ENCODE measurements at regions not wholly inside any gene's neighbourhood (a gene's known extent, or its start where the extent isn't known, plus 50 kb on each side); places are given as distances from the start of the nearest gene placed in this dataset.

DNA sequence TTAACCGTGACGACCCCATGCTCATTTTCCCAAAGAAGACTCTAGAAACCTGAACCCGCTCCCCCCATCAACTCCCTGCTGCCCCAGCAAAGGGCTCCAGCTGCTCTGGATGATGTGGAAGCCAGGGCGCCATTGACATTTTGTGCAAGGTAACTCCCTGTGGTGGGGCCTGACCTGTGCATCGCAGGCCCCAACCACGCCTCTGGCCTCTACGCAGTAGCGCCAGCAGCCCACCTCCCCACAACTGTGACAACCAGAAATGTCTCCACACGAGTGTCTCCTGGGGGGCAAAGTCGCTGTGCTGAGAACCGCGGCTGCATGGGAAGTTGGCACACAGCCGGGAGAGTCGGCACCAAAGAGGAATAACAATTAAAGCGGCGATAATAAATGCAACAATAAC, 86.9 kb upstream of the PRR5 start:
- DNase-seq (ENCODE audit: low read depth in 3 of 3) = no peak

DNA sequence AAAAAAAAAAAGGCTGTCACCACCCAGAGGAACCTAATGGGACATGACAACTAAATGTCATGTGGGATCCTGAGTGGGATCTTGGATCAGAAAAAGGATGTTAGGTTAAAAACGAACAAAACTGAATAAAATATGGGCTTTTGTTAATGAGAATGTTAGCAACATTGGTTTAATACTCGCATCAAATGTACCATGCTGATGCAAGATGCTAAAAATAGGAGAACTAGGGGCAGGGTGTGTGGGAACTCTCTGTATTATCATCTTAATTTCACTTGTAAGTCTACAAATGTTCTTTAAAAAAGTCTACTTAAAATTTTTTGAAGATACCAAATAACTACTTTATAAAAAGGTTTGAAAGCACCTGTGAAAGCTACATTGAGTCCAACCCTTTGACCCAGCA, 88.8 kb upstream of the PRR5 start:
- DNase-seq (ENCODE audit: low read depth in 3 of 3) = no peak

DNA sequence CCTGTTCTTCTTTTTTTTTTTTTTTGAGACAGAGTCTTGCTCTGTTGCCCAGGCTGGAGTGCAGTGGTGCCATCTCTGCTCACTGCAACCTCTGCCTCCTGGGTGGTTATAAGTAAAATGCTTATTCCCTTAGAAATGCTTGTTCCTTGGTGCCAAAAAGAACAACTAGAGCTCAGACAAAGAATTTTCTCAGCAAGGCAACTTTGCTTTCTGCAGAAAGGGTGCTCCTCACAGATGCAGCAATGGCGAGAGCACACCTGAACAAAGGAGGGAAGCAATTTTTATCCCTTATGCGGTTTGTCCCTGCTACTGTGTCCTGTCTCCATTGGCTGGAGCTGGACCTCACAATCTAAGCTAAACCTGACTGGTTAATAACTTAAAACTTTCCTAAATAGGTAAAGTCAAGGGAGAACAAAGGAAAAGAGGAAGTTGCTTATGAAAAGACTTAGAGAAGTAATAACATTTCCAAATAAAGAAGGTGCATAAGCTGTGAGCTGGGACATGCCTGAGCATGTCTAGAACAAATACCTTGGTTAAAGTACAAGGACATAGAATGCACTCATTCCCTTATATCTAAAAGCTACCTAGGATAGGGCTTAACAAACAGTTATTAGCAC, 90.0 kb upstream of the PRR5 start:
- DNase-seq (ENCODE audit: low read depth in 3 of 3) = no peak

DNA sequence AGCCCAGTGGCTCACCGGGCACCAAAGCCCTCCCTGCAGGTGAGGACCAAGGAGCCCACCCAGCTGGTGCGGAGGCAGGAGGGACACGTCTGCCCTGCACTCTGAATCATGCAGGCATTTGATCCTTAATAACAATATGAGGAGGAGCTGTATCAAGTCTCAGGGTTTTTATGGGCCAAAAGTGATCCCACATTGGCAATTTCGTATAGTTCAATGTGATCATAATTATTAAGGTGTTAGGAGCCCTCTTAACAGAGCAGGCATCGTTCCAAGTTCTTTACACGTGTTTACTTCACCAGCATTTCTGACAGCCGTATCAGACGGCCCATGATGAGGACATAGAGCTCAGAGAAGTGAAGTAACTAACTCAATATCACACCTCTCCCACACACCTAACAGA, 91.9 kb upstream of the PRR5 start:
- DNase-seq (ENCODE audit: low read depth in 3 of 3) = no peak

DNA sequence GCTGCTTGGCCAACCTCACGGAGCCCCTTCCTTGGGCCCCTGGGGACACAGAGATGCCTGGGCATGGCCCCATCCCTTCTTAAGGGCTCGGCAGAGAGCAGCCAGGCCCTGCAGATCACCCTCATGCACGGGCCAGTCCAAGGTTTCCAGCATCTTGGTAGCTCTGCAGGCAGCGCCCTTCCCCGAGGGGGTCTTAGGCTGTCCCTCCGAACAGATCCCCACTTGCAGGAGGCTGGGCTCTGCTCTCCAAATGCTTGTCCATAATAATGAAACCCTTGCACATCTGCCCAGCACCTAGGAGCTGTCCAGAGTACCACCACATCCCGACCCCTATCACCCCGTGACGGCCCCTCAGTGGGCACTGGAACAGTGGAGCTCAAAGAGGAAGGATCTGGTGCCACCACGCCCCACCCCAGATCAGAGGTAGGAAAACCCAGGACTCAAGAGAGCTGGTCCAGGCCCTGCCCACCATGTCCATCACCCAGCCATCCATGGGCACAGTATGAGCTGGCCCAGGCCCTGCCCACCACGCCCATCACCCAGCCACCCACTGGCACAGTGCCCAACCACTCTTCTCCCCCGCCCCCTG, 92.5 kb upstream of the PRR5 start:
- no peak for DNase-seq (ENCODE audit: low read depth in 3 of 3)

DNA sequence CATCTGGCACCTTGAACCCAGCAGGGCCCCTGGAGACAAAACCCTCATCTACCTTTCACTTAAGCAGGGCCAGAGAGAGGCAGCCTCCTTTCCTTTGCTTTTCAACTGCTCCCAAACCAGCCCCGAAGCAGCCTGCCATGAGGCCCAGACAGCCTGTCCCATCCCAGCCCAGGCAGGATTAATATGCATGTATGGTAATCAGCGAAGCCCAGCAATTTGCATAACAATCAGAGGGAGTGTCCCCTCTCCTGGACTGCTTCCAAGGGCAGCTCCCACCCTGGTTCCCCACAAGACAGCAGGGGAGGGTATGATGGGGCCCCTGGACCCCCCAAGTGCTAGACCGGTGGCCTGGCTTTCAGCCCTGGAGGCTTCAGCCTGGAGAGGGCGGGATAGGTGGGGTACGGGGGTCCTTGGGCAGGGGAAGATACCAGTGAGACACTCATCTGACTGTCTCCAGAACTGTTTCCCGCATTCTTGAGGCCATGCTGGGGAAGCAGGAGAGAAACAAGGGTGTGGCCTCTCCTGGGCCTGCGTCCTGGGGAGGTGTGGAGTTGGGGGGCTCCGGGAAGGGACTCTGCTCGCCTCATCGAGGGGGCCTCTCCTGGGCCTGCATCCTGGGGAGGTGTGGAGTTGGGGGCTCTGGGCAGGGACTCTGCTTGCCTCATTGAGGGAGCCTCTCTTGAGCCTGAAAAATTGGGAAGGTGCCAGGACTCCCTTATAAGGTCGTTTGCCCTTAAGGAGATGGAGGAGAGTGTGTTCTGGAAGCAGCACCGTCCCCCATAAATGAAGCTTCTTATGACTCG, 93.2 kb upstream of the PRR5 start:
- DNase-seq (ENCODE audit: low read depth in 3 of 3) = no peak

DNA sequence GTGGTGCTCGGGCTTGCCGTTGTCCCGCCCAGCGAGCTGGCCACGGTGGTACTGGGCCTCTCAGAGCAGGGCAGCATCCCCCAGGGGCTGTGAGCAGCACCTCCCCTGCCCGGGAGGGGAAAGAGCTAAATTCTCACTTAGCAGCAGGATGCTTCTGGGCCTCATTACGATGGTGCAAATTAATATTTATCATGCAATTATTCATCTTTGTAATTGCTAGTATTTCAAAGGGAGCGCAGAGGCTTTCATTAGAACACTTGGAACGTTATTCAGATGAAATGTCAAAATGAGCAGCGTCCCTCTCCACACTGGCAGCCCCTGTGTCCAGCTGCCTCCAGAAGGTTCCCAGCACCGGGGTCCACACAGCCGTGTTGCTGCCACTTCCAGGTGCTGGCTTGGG, 95.9 kb upstream of the PRR5 start:
- DNase-seq (ENCODE audit: low read depth in 3 of 3) = no peak

DNA sequence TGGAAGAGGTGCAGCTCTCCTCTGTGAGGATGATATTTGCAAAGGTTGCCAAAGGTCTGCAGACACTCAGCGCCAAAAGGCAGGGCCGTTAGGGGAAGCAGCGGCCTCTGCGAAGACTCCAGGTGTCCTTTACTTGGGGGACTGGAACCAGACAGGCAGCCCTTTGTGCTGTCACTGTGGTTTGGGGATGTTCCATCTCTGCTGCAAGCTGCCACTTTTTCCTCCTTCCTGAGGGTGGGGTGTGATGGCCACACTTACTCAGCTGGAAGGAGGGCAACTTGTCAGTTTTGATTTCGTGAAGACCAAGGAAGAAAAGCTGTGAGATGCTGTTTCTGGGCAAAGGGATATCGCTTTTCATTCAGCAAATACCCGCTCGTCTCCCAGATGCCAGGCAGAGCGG, 96.5 kb upstream of the PRR5 start:
- no peak for DNase-seq (ENCODE audit: low read depth in 3 of 3)

DNA sequence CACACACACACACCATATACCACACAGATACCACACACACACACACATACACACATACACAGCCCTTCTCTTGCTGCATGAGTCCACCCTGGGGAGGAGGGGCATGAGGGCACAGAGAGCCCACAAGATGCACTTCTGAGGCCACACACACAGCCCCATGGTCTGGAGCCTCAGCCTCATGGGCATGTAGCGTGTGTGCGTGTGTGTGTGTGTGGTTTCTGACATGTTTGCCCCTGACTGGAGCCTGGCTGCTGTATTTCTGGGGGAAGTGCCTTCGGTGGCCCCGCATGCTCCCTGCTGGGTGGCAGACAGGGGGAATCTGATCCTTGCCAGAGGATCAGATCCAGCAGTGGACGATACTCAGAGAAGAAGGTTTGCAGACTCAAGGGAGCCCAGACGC, 97.0 kb upstream of the PRR5 start:
- no peak for DNase-seq (ENCODE audit: low read depth in 3 of 3)

DNA sequence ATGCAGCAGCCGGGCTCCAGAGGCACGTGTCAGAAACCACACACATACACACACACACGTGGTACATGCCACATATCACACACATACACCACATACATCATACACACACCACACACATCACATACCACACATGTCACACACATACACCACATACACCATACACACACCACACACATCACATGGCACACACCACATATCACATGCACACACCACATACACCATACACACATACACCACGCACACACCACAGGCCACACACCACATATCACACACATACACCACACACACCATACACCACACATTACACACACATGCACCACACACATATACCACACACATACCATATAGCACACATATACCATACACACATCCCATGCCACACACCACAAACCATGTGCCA, 97.5 kb upstream of the PRR5 start:
- no peak for DNase-seq (ENCODE audit: low read depth in 3 of 3)

DNA sequence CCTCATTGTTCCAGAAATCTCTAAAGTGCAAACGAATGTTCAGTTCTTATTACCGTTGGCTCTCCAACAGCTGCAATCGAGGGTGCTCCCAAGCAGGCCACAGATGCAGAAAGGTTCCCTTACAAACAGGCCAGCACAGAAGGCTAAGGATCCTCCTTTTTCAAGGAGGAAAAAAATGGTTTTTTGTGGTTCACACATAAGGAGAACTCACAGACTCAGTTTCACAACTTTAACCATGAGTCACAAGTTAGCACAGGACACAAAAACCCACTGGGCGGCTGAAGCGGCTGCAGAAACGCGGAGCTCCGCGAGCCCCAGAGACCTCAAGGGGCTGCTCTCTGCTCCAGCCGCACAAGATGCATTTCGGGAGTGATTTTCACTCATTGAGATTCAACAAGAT, 98.2 kb upstream of the PRR5 start:
- DNase-seq (ENCODE audit: low read depth in 3 of 3) = no peak

DNA sequence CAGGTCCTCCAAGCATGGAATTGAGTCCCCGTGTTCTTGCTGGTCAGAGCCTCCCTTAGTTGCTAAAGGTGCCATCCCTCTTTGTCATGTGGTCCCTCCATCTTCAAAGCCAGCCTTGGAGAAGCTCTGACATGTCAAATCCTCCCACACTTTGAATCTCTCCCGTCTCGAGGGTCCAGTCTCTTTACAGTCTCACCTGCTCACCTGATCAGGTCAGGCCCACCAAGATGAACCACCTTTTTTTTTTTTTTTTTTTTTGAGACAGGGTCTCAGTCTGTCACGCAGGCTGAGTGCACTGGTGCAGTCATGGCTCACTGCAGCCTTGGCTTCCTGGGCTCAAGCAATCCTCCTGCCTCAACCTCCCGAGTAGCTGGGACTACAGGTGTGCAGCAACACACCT, 100.3 kb upstream of the PRR5 start:
- no peak for DNase-seq (ENCODE audit: low read depth in 3 of 3)

DNA sequence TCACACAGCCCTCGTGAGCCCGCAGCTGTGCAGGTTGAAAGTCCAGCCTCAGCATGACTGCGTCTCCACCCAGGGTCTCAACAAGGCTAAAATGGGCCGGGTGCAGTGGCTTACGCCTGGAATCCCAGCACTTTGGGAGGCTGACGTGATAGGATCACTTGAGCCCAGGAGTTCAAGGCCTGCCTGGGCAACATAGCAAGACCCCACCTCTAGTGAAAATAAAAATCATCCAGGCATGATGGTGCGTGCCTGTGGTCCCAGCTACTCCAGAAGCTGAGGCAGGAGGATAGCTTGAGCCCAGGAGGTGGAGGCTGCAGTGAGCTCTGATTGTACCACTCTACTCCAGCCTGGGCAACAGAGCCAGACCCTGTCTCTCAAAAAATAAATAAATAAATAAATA, 100.8 kb upstream of the PRR5 start:
- DNase-seq (ENCODE audit: low read depth in 3 of 3) = no peak

DNA sequence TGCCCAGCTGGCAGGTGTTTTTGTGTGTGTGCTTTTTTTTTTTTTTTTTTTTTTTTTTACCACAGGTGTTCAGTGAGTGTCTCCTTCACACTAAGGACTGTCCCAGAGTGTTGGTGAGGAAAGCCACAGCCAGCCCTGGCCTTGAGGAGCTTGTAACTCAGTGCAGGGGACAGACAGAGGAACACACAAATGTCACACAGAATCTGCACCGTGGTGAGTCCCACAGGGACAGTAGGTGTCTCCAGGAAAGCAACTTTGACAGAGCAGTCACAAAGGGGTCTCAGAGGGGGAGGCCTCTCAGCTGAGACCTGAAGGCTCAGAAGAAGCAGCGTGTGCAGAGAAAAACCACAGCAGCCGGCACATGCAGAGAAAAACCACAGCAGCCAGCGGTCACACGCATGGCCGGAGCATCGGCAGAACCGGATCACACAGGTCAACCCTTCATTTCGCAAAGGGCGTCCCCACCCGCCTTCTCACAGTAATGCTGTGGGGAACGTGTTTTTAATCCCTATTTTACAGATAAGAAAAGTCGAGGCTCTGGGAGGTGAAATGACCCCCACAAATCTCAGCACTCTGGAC, 101.7 kb upstream of the PRR5 start:
- no peak for DNase-seq (ENCODE audit: low read depth in 3 of 3)

DNA sequence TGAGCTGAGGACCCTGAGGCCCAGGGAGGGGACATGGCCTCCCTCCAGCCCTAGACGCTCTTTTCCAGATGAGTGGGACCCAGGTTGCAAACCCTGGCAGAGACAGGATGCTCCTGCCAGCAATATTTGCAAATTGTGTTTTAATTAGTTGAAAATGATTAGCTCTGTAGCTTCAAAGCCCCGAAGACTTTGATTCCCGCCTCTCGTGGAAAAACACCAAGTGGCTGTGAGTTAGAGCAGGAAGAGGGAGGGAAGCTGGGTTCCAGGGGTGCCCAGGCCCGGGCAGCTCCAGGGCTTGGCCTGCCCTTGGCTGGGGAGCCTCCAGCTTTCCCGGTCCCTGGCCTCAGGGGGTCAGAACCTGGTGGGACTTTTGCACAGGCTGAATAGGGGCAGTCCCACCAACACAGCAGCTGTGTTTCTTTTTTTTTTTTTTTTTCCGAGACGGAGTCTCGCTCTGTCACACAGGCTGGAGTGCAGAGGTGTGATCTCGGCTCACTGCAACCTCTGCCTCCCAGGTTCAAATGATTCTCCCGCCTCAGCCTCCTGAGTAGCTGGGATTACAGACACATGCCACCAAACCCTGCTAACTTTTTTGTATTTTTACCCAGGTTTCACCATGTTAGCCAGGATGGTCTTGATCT, 101.6 kb upstream of the RTL6 start:
- DNase-seq (ENCODE audit: low read depth in 3 of 3) = no peak

DNA sequence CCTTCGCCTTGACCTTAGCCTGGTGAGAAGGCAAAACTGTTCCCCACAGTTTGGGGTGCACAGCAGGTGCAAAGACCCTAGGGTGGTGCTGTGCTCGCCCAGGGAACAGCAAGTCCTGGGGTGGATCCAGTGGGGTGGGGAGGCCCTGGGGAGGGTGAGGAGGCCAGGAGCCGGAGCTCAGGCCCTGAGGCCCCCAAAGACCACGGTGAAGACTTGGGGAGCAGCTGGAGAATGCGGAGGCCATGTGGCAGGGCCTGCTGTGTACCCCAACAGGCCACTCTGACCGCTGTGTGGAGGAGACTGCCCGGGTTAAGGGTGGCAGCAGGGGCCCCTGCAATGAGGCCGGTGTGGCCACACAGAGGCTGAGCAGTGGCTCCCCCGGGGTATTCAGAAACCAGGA, 101.1 kb upstream of the RTL6 start:
- no peak for DNase-seq (ENCODE audit: low read depth in 3 of 3)

DNA sequence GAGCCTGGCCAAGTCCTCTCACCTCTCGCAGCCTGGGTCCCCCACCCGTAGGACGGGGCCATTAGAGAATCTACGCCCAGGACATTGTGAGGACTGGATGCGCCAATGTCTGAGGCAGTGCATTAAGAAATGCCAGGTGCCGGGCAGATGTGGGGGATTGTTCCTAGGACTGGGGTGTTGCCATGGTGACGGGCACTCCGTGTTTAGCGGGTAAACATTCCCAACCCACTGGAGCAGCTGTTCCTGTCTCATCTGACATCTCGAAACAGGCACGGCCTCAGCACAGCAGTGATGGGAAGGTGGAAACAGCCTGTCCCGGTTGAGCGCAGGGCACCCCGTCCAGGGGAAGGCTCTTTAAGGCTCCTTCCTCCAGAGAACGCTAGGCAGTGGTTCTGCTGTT, 99.6 kb upstream of the RTL6 start:
- no peak for DNase-seq (ENCODE audit: low read depth in 3 of 3)

DNA sequence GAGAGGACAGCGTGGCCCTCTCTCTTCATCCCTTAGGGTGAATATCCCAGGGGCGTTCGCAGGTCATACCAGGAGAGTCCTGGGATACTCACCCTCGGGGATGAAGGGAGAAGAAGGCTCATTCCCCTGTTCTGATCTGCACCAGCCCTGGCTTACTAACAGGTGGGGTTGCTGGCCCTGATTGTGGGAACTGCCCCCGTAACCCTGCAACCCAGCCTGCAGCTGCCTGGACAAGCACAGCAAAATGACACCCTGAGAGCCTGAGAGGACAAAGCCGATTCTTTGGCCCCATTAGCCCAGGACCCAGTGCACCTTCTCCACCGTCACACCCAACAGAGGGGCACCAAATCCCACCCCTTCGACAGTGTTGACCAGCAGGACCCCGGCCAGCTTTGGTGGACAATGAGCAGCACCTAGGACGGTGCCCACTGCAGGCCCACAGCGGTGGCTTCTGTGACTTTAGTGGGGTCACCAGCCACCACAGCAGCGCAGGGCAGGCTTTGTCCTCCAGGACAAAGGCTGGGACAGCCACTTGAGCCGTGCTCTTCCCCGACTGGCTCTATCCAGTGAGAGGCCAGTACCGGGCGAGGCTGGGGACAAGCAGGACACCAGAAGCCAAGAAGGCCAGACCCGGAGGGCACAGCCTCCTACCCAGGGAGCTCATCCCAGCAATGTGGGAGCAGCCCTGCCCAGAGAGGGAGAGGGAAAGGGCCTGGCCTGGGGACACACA, 98.5 kb upstream of the RTL6 start:
- no peak for DNase-seq (ENCODE audit: low read depth in 3 of 3)

DNA sequence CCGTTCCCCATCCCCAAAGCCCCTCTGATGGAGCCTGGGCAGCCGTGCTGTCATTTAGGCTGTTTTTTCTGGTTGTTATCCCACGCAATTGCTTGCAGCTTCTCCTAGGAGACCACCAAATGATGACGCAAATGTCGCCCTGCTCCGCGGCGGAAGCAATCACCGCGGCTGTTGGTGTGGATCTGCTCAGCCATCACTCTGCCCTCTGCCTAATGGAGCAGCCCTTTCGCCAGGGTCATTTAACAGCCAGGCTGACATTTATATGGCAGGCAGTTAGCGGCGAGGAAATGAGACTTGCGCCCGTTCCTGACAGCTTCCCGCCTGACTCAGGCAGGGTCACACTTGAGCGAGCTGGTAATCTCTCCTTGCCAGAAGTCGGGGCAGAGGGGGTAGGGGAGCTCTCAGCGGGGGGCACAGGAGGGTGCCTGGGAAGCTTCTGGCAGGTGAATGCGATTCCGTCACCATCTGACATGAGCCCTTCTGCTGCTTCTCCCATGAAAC, 97.9 kb upstream of the RTL6 start:
- DNase-seq (ENCODE audit: low read depth in 3 of 3) = no peak

DNA sequence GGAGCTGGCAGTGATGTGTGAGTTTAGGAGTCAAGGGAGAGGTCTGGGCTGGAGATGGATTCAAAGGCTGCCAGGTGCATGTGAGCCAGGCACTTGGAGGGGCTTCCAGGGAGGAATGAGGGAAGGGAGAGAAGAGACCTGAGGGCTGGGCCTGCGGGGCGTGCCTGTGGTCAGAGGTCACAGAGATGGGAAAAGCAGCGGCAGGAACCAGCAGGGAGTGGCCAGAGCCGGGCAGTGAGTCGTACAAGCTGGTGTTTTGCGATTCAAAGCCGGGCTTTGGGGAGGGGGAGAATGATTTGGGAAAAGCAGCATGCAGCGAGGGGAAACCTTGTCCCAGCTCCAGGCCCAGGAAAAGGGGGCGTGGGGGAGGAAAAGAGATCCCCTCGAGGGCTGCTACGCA, 96.9 kb upstream of the RTL6 start:
- no peak for DNase-seq (ENCODE audit: low read depth in 3 of 3)

DNA sequence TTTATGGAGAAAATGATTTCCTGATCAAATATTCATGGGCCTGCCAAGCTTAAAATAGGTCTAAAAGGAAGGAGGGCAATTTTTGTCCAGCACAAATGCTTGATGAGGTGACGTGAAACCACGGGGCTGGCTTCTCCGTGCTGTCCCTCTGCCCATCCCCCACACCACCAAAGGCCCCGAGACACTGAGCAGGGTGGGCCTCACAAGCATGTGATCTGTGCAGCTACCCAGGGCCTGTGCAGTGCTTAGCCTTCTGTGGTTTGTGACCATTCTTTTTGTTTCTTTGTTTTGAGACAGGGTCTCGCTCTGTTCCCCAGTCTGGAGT, 94.8 kb upstream of the RTL6 start:
- DNase-seq (ENCODE audit: low read depth in 3 of 3) = no peak
